SK-N-SH (cell line): ENCODE measurements at regions not wholly inside any gene's neighbourhood (a gene's known extent, or its start where the extent isn't known, plus 50 kb on each side); places are given as distances from the start of the nearest gene placed in this dataset.

Source experiments
- CTCF ChIA-PET: fragments of 300-600, 350-600 bp; formaldehyde crosslinking; extraction: SDS; loops from one replicate; lab custom pipeline; 2021; lab: Yijun Ruan, JAX
- POLR2A ChIA-PET: fragments of 350-600 bp; sonication (Branson Sonifier 250); formaldehyde crosslinking; extraction: SDS; loops from one replicate; lab custom pipeline; 2020; ENCODE audit warnings: antibody characterized with exemption, inconsistent platforms; lab: Yijun Ruan, JAX
- DNase-seq: peaks from one replicate; pipeline ENCODE4 v3.0.0; 2012
- H2AFZ ChIP-seq: fragments of 200-600 bp; sonication (generic); 2 replicates; pipeline ENCODE4 v1.8.1; 2016; ENCODE audit warnings: antibody characterized with exemption, mild to moderate bottlenecking, low read depth
- H3F3A ChIP-seq: fragments of 200-600 bp; sonication (generic); replicated peaks from 2 replicates; pipeline ENCODE3; 2016; ENCODE audit warnings: antibody characterized with exemption, mild to moderate bottlenecking; ENCODE audit not compliant: insufficient read depth
- H3K27ac ChIP-seq, 2 experiments: fragments of 200-500 bp in 1 of 2; fragments of 200-600 bp in 1 of 2; sonication (Bioruptor generic) in 1 of 2; sonication (generic), shearing (Covaris generic) in 1 of 2; 2 replicates each; pipeline versions ENCODE4 v1.5.1 to v1.6.1; 2014 to 2016; ENCODE audit warnings: low read depth in 2 of 2, inconsistent platforms in 1 of 2, low read length in 1 of 2, mild to moderate bottlenecking in 1 of 2, mixed read lengths in 1 of 2
- H3K27me3 ChIP-seq: fragments of 200-600 bp; sonication (generic), shearing (Covaris generic); 2 replicates; pipeline ENCODE4 v1.6.1; 2016; ENCODE audit warnings: mixed run types; ENCODE audit not compliant: insufficient read depth
- H3K36me3 ChIP-seq, 2 experiments: fragments of 200-500 bp in 1 of 2; fragments of 200-600 bp in 1 of 2; sonication (Bioruptor generic) in 1 of 2; sonication (generic) in 1 of 2; replicated peaks in 1 of 2; 2 replicates each; pipeline versions ENCODE3 to v1.5.1; 2014 to 2016; ENCODE audit warnings: low read length in 1 of 2, mild to moderate bottlenecking in 1 of 2; ENCODE audit not compliant: insufficient read depth in 2 of 2, control insufficient read depth in 1 of 2
- H3K4me1 ChIP-seq, 2 experiments: fragments of 200-500 bp in 1 of 2; fragments of 200-600 bp in 1 of 2; sonication (Bioruptor generic) in 1 of 2; sonication (generic), shearing (Covaris generic) in 1 of 2; 2 replicates each; pipeline versions ENCODE4 v1.5.1 to v1.6.1; 2014 to 2016; ENCODE audit warnings: low read depth in 1 of 2, low read length in 1 of 2, mixed run types in 1 of 2; ENCODE audit not compliant: insufficient read depth in 2 of 2, control insufficient read depth in 1 of 2
- H3K4me2 ChIP-seq: fragments of 200-600 bp; sonication (generic), shearing (Covaris generic); 2 replicates; pipeline ENCODE4 v1.6.1; 2017; ENCODE audit warnings: mixed run types
- H3K4me3 ChIP-seq, 2 experiments: fragments of 200-500 bp in 1 of 2; fragments of 200-600 bp in 1 of 2; sonication (Bioruptor generic) in 1 of 2; sonication (generic), shearing (Covaris generic) in 1 of 2; 2 replicates each; pipeline versions ENCODE4 v1.5.1 to v1.8.1; 2014 to 2016; ENCODE audit warnings: low read depth in 2 of 2, inconsistent platforms in 1 of 2, low read length in 1 of 2, mild to moderate bottlenecking in 1 of 2, mixed read lengths in 1 of 2, moderate library complexity in 1 of 2
- H3K79me2 ChIP-seq: fragments of 200-600 bp; sonication (generic); 2 replicates; pipeline ENCODE4 v1.8.1; 2017; ENCODE audit warnings: mild to moderate bottlenecking; ENCODE audit not compliant: insufficient read depth
- H3K9ac ChIP-seq: fragments of 200-600 bp; sonication (generic); 2 replicates; pipeline ENCODE4 v1.6.1; 2017; ENCODE audit warnings: mixed run types
- H3K9me2 ChIP-seq: fragments of 200-600 bp; sonication (generic); 2 replicates; pipeline ENCODE4 v1.6.1; 2017; ENCODE audit warnings: mixed run types
- H3K9me3 ChIP-seq: fragments of 200-600 bp; sonication (generic); 2 replicates; pipeline ENCODE4 v1.6.1; 2017; ENCODE audit warnings: mixed run types, mild to moderate bottlenecking, moderate library complexity
- H4K20me1 ChIP-seq: fragments of 200-600 bp; sonication (generic); 2 replicates; pipeline ENCODE4 v1.6.1; 2017; ENCODE audit warnings: mild to moderate bottlenecking, mixed run types; ENCODE audit not compliant: insufficient read depth
- FOSL2 ChIP-seq: IDR thresholded peaks from 2 replicates; pipeline ENCODE4 v1.4.0; 2012; ENCODE audit warnings: low read depth, mild to moderate bottlenecking, moderate library complexity, borderline replicate concordance
- GABPA ChIP-seq: IDR thresholded peaks from 2 replicates; pipeline ENCODE4 v1.4.0; 2012; ENCODE audit warnings: low read depth, mild to moderate bottlenecking
- JUND ChIP-seq: IDR thresholded peaks from 2 replicates; pipeline ENCODE4 v1.4.0; 2012
- MAX ChIP-seq: IDR thresholded peaks from 2 replicates; pipeline ENCODE4 v1.4.0; 2012; ENCODE audit warnings: low read depth
- MEF2A ChIP-seq: IDR thresholded peaks from 2 replicates; pipeline ENCODE4 v1.4.0; 2012; ENCODE audit warnings: low read depth, borderline replicate concordance
- MXI1 ChIP-seq: IDR thresholded peaks from 2 replicates; pipeline ENCODE4 v1.6.1; 2012; ENCODE audit warnings: mild to moderate bottlenecking, low read depth, low read length, improper control_type of control experiment
- NFIC ChIP-seq: IDR thresholded peaks from 2 replicates; pipeline ENCODE4 v1.4.0; 2012; ENCODE audit warnings: borderline replicate concordance
- PBX3 ChIP-seq: IDR thresholded peaks from 2 replicates; pipeline ENCODE4; 2012
- RXRA ChIP-seq: IDR thresholded peaks from 2 replicates; pipeline ENCODE4 v1.4.0; 2012; ENCODE audit warnings: low read depth, mild to moderate bottlenecking, borderline replicate concordance
- SMC3 ChIP-seq: IDR thresholded peaks from 2 replicates; pipeline ENCODE4 v1.6.1; 2012; ENCODE audit warnings: low read depth, low read length, improper control_type of control experiment
- TAF1 ChIP-seq: IDR thresholded peaks from 2 replicates; pipeline ENCODE4 v1.6.1; 2012; ENCODE audit warnings: low read depth, mild to moderate bottlenecking, low read length, moderate library complexity, borderline replicate concordance
- TCF12 ChIP-seq: IDR thresholded peaks from 2 replicates; pipeline ENCODE4 v1.4.0; 2012
- YY1 ChIP-seq: IDR thresholded peaks from 2 replicates; pipeline ENCODE4 v1.4.0; 2012; ENCODE audit warnings: low read depth, mild to moderate bottlenecking
- WGBS: methylation state at CpG from one replicate; pipeline ENCODE4 v1.1.6; 2017; ENCODE audit warnings: low lambda C conversion rate; 5-methylcytosine and 5-hydroxymethylcytosine counted together
- TF ChIP-seq, protein P1 (sequence below): IDR thresholded peaks from 2 replicates; pipeline ENCODE4 v1.4.0; 2012; ENCODE audit warnings: low read depth, borderline replicate concordance
- TF ChIP-seq, protein P2 (sequence below): IDR thresholded peaks from 2 replicates; pipeline ENCODE4 v1.6.1; 2012; ENCODE audit warnings: mild to moderate bottlenecking, low read depth, low read length, moderate library complexity

- Histone ChIP-seq H3K9ac (no peak overlapping the region), H3F3A (no peaks in the 10 kb centered on the region), H3K4me3 (no peak overlapping the region), H3K27me3 (no peaks in the 10 kb centered on the region; the same call in 1 of the 2 replicates)
- TF ChIP-seq, protein P1, sequence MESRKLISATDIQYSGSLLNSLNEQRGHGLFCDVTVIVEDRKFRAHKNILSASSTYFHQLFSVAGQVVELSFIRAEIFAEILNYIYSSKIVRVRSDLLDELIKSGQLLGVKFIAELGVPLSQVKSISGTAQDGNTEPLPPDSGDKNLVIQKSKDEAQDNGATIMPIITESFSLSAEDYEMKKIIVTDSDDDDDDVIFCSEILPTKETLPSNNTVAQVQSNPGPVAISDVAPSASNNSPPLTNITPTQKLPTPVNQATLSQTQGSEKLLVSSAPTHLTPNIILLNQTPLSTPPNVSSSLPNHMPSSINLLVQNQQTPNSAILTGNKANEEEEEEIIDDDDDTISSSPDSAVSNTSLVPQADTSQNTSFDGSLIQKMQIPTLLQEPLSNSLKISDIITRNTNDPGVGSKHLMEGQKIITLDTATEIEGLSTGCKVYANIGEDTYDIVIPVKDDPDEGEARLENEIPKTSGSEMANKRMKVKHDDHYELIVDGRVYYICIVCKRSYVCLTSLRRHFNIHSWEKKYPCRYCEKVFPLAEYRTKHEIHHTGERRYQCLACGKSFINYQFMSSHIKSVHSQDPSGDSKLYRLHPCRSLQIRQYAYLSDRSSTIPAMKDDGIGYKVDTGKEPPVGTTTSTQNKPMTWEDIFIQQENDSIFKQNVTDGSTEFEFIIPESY = no peak
- no peak for TF ChIP-seq FOSL2
- no peak for TF ChIP-seq GABPA
- no peak for TF ChIP-seq TCF12
- no peak for TF ChIP-seq RXRA
- TF ChIP-seq JUND = no peak
- no peak for TF ChIP-seq MAX
- TF ChIP-seq, protein P2, sequence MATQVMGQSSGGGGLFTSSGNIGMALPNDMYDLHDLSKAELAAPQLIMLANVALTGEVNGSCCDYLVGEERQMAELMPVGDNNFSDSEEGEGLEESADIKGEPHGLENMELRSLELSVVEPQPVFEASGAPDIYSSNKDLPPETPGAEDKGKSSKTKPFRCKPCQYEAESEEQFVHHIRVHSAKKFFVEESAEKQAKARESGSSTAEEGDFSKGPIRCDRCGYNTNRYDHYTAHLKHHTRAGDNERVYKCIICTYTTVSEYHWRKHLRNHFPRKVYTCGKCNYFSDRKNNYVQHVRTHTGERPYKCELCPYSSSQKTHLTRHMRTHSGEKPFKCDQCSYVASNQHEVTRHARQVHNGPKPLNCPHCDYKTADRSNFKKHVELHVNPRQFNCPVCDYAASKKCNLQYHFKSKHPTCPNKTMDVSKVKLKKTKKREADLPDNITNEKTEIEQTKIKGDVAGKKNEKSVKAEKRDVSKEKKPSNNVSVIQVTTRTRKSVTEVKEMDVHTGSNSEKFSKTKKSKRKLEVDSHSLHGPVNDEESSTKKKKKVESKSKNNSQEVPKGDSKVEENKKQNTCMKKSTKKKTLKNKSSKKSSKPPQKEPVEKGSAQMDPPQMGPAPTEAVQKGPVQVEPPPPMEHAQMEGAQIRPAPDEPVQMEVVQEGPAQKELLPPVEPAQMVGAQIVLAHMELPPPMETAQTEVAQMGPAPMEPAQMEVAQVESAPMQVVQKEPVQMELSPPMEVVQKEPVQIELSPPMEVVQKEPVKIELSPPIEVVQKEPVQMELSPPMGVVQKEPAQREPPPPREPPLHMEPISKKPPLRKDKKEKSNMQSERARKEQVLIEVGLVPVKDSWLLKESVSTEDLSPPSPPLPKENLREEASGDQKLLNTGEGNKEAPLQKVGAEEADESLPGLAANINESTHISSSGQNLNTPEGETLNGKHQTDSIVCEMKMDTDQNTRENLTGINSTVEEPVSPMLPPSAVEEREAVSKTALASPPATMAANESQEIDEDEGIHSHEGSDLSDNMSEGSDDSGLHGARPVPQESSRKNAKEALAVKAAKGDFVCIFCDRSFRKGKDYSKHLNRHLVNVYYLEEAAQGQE = no peak
- TF ChIP-seq MEF2A = no peak
- TF ChIP-seq TAF1 = no peak
- TF ChIP-seq SMC3 = no peak
- TF ChIP-seq NFIC = no peak
- no peak for TF ChIP-seq MXI1
- TF ChIP-seq PBX3 = no peak
- TF ChIP-seq YY1 = no peak
- TF ChIP-seq, all 33 proteins: peak for 0
- Histone ChIP-seq H3K9me2 (no peaks in the 10 kb centered on the region), H3K4me2 (no peak overlapping the region), H3K79me2 (no peaks in the 10 kb centered on the region), H3K36me3 (no peaks in the 10 kb centered on the region), H3K9me3 (no peaks in the 10 kb centered on the region), H3K4me1 (peaks cover 0 to 17% of the 10 kb centered on the region in 2 experiments; a peak in 1 of 4 replicates), H2AFZ (no peak overlapping the region), H4K20me1 (no peaks in the 10 kb centered on the region), H3K27ac (no peak overlapping the region)
- no peak for DNase-seq
- 63% methylated on average over 13 of the region's 13 CpGs for WGBS
- ChIA-PET POLR2A (no interaction called here), CTCF (interaction anchor here (1.0 kb wide), 1 partner anchor 23 kb away, joined by 3 read pairs; no protein-coding TSS in a partner anchor)
Measured at GRCh38 chr16:47946092-47946491, 209.7 kb downstream of the ABCC12 start.
